HG03139 (cell line): ENCODE measurements at regions not wholly inside any gene's neighbourhood (a gene's known extent, or its start where the extent isn't known, plus 50 kb on each side); places are given as distances from the start of the nearest gene placed in this dataset.

Source experiments
- ATAC-seq: cut with Tn5 transposase; IDR thresholded peaks from one replicate; pipeline ENCODE4 v1.9.1; 2021; ENCODE audit not compliant: unreplicated experiment

- ATAC-seq, result no peak
These were observed 82.3 kb upstream of the CCDC112 start for GRCh38 chr5:115378754-115379153.

- ATAC-seq, result peak; percentile 44
These were observed 81.2 kb upstream of the CCDC112 start for GRCh38 chr5:115377468-115378217.

- ATAC-seq, result no peak
These were observed 79.4 kb upstream of the CCDC112 start for GRCh38 chr5:115375893-115376292.

- ATAC-seq, result no peak
These were observed 77.8 kb upstream of the CCDC112 start for GRCh38 chr5:115374057-115374775.

- ATAC-seq, result no peak
These were observed 75.7 kb upstream of the CCDC112 start for GRCh38 chr5:115372146-115372545.

- ATAC-seq, result no peak
These were observed 73.1 kb upstream of the CCDC112 start for GRCh38 chr5:115369430-115370144.

GRCh38 chr5:115366223-115366622, 69.8 kb upstream of the CCDC112 start:
- ATAC-seq, result no peak

- no peak for ATAC-seq
These were observed 67.4 kb upstream of the CCDC112 start for GRCh38 chr5:115363879-115364278.

- ATAC-seq, result no peak
These were observed 63.7 kb upstream of the CCDC112 start for GRCh38 chr5:115360046-115360685.

- no peak for ATAC-seq
These were observed 59.4 kb upstream of the CCDC112 start for GRCh38 chr5:115355767-115356381.

- ATAC-seq, result no peak
These were observed 58.6 kb upstream of the CCDC112 start for GRCh38 chr5:115355095-115355494.

- no peak for ATAC-seq
These were observed 57.8 kb upstream of the CCDC112 start for GRCh38 chr5:115354246-115354645.

- no peak for ATAC-seq
These were observed 56.1 kb upstream of the CCDC112 start for GRCh38 chr5:115352571-115352970.

- ATAC-seq, result no peak
These were observed 55.1 kb upstream of the CCDC112 start for GRCh38 chr5:115351356-115352195.

- ATAC-seq, result no peak
These were observed 54.4 kb upstream of the CCDC112 start for GRCh38 chr5:115350894-115351293.

GRCh38 chr5:115349001-115349817, 52.8 kb upstream of the CCDC112 start:
- no peak for ATAC-seq

GRCh38 chr5:115348175-115348574, 51.7 kb upstream of the CCDC112 start:
- ATAC-seq, result no peak
